ENCODE measurements at regions not wholly inside any gene's neighbourhood (a gene's known extent, or its start where the extent isn't known, plus 50 kb on each side); places are given as distances from the start of the nearest gene placed in this dataset.

DNA sequence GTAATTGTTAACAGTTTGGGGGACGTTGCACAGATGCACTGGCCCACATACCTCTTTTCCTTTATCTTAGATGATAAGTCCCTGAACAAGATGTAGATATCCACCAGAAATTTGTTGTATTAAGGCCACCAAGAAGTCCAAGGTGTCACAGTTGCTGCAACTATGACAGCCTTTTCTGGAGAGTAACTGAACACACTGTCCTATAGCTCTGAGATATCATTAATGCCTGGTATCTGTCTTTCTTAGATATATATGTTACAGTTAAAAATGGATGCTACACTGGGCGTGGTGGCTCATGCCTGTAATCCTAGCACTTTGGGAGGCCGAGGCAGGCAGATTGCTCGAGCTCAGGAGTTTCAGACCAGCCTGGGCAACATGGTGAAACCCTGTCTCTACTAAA, 77.8 kb upstream of the PRDX4 start:
- TF ChIP-seq EZH2 (IDR thresholded peaks at IDR 0.05; ENCODE audit: borderline replicate concordance), result no peak
- no peak for TF ChIP-seq CTCF (IDR thresholded peaks at IDR 0.05; ENCODE audit: poor library complexity)
- no peak for TF ChIP-seq EZH2phosphoT487 (IDR thresholded peaks at IDR 0.05; ENCODE audit: low read depth, severe bottlenecking, unreplicated experiment)

All from hepatocyte (in vitro differentiated cells).